ENCODE measurements at regions not wholly inside any gene's neighbourhood (a gene's known extent, or its start where the extent isn't known, plus 50 kb on each side); places are given as distances from the start of the nearest gene placed in this dataset.

- no peak for DNase-seq (ENCODE audit: low read depth in 4 of 4, low spot score in 3 of 4)
Observed at GRCh38 chr15:88321271-88321670, 64.7 kb upstream of the NTRK3 start.

GRCh38 chr15:88316586-88316985, 60.0 kb upstream of the NTRK3 start:
- no peak for DNase-seq (ENCODE audit: low read depth in 4 of 4, low spot score in 3 of 4)

- no peak for DNase-seq (ENCODE audit: low read depth in 4 of 4, low spot score in 3 of 4)
Observed at GRCh38 chr15:88315221-88315878, 58.8 kb upstream of the NTRK3 start.

- no peak for DNase-seq (ENCODE audit: low read depth in 4 of 4, low spot score in 3 of 4)
Observed at GRCh38 chr15:88312941-88313579, 56.5 kb upstream of the NTRK3 start.

- DNase-seq (ENCODE audit: low read depth in 4 of 4, low spot score in 3 of 4): no peak
Observed at GRCh38 chr15:88309363-88309762, 52.8 kb upstream of the NTRK3 start.

- DNase-seq (ENCODE audit: low read depth in 4 of 4, low spot score in 3 of 4): no peak
Observed at GRCh38 chr15:88307344-88307743, 50.8 kb upstream of the NTRK3 start.

All from left renal pelvis (tissue), 4 donors.